CD14-positive monocyte (primary cell): ENCODE measurements at regions not wholly inside any gene's neighbourhood (a gene's known extent, or its start where the extent isn't known, plus 50 kb on each side); places are given as distances from the start of the nearest gene placed in this dataset.

Source experiments
- DNase-seq, 3 donors: peaks; one replicate each; pipeline ENCODE4 v3.0.0-alpha.2; 2011 to 2022
- H2AFZ ChIP-seq: 2 replicates; pipeline ENCODE4 v1.6.0; 2012; ENCODE audit warnings: mild to moderate bottlenecking, low read depth, low read length, inconsistent platforms; ENCODE audit not compliant: insufficient read depth, poor library complexity, severe bottlenecking
- H3K27ac ChIP-seq, 2 donors: 1 replicate in 1 of 2; 2 replicates in 1 of 2; pipeline ENCODE4 v1.5.1; 2012 to 2013; ENCODE audit warnings: low read length in 2 of 2, control low read depth in 1 of 2, inconsistent platforms in 1 of 2, low read depth in 1 of 2, mild to moderate bottlenecking in 1 of 2
- H3K27me3 ChIP-seq, 2 donors: one replicate each; pipeline versions ENCODE4 v1.6.0 to v1.6.1; 2011 to 2013; ENCODE audit warnings: low read length in 2 of 2; ENCODE audit not compliant: control insufficient read depth in 2 of 2, insufficient read depth in 2 of 2
- H3K36me3 ChIP-seq, 2 donors: replicated peaks in 1 of 2; 1 replicate in 1 of 2; 2 replicates in 1 of 2; pipeline versions ENCODE4 v1.5.1 to v1.6.1; 2012 to 2013; ENCODE audit warnings: low read length in 2 of 2, control low read depth in 1 of 2, inconsistent platforms in 1 of 2, mild to moderate bottlenecking in 1 of 2; ENCODE audit not compliant: insufficient read depth in 2 of 2, control insufficient read depth in 1 of 2
- H3K4me1 ChIP-seq, 2 donors: 1 replicate in 1 of 2; 2 replicates in 1 of 2; pipeline versions ENCODE4 v1.5.1 to v1.6.1; 2012 to 2013; ENCODE audit warnings: low read length in 2 of 2, control low read depth in 1 of 2, inconsistent platforms in 1 of 2, mild to moderate bottlenecking in 1 of 2, moderate library complexity in 1 of 2; ENCODE audit not compliant: insufficient read depth in 2 of 2, control insufficient read depth in 1 of 2
- H3K4me2 ChIP-seq: replicated peaks from 2 replicates; pipeline ENCODE3; 2012; ENCODE audit warnings: low read length, moderate library complexity, mild to moderate bottlenecking; ENCODE audit not compliant: poor library complexity, severe bottlenecking; ENCODE audit errors: extremely low read depth
- H3K4me3 ChIP-seq, 3 experiments: fragments of 200-600 bp in 1 of 3; sonication (generic) in 1 of 3; replicated peaks in 1 of 3; 1 replicate in 2 of 3; 2 replicates in 1 of 3; pipeline ENCODE4 v1.5.1; 2011 to 2013; ENCODE audit warnings: low read length in 3 of 3, mild to moderate bottlenecking in 3 of 3, control low read depth in 2 of 3, low read depth in 2 of 3, inconsistent platforms in 1 of 3, moderate library complexity in 1 of 3
- H3K79me2 ChIP-seq: 2 replicates; pipeline ENCODE4 v1.6.0; 2012; ENCODE audit warnings: mild to moderate bottlenecking, control low read depth, inconsistent platforms, low read length, moderate library complexity; ENCODE audit not compliant: insufficient read depth
- H3K9ac ChIP-seq: 2 replicates; pipeline ENCODE4 v1.6.0; 2017; ENCODE audit warnings: low read length, mild to moderate bottlenecking; ENCODE audit not compliant: insufficient read depth, poor library complexity, severe bottlenecking
- H3K9me3 ChIP-seq, 2 donors: replicated peaks in 1 of 2; 1 replicate in 1 of 2; 2 replicates in 1 of 2; pipeline versions ENCODE4 v1.5.1 to v1.6.1; 2012 to 2013; ENCODE audit warnings: low read length in 2 of 2, control low read depth in 1 of 2; ENCODE audit not compliant: control insufficient read depth in 1 of 2, insufficient read depth in 1 of 2
- H4K20me1 ChIP-seq: 2 replicates; pipeline ENCODE4 v1.6.0; 2012; ENCODE audit warnings: mild to moderate bottlenecking, low read length, control low read depth, moderate library complexity; ENCODE audit not compliant: insufficient read depth
- H3K27ac Mint-ChIP-seq, 7 donors: one replicate each; pipeline ENCODE4 v1.8.0; 2020; ENCODE audit warnings: mild to moderate bottlenecking in 7 of 7, mixed read lengths in 7 of 7, moderate library complexity in 6 of 7, inconsistent platforms in 2 of 7
- H3K27me3 Mint-ChIP-seq, 3 donors: one replicate each; pipeline ENCODE4 v1.8.0; 2021 to 2022; ENCODE audit warnings: low read depth in 3 of 3, mild to moderate bottlenecking in 3 of 3, mixed read lengths in 3 of 3, moderate library complexity in 3 of 3, inconsistent platforms in 1 of 3
- H3K36me3 Mint-ChIP-seq, 2 donors: one replicate each; pipeline ENCODE4 v1.8.0; 2020; ENCODE audit warnings: mixed read lengths in 2 of 2, inconsistent platforms in 1 of 2, mild to moderate bottlenecking in 1 of 2
- H3K4me1 Mint-ChIP-seq: one replicate; pipeline ENCODE4 v1.8.0; 2020; ENCODE audit warnings: mild to moderate bottlenecking, mixed read lengths
- H3K4me3 Mint-ChIP-seq, 2 donors: one replicate each; pipeline ENCODE4 v1.8.0; 2020; ENCODE audit warnings: mild to moderate bottlenecking in 2 of 2, mixed read lengths in 2 of 2, moderate library complexity in 1 of 2
- H3K9me3 Mint-ChIP-seq, 7 donors: one replicate each; pipeline ENCODE4 v1.8.0; 2020 to 2022; ENCODE audit warnings: mixed read lengths in 7 of 7, mild to moderate bottlenecking in 6 of 7, moderate library complexity in 6 of 7, inconsistent platforms in 2 of 7
- CTCF ChIP-seq: fragments of 200-600 bp; IDR thresholded peaks from one replicate; pipeline ENCODE4 v1.8.0; 2022; ENCODE audit warnings: antibody characterized with exemption, mild to moderate bottlenecking
- WGBS: methylation state at CpG from one replicate; pipeline ENCODE4 v1.1.5; 2013; ENCODE audit warnings: missing lambda C conversion rate; ENCODE audit not compliant: insufficient coverage; 5-methylcytosine and 5-hydroxymethylcytosine counted together
- intact Hi-C, 2 donors: fragments of 100-400 bp; cut with micrococcal nuclease; formaldehyde crosslinking; loops; one replicate each; pipeline versions ENCODE4 v1.15.0 to v1.15.1; 2023

GRCh38 chr9:12961276-12961809 lies 186.5 kb downstream of the LURAP1L start:
- Histone ChIP-seq H3K9ac (no peak overlapping the region), H3K36me3 (no peaks in the 10 kb centered on the region), H3K9me3 (peaks cover 7 to 11% of the 10 kb centered on the region in 2 donors), H3K27me3 (no peaks in the 10 kb centered on the region), H4K20me1 (no peaks in the 10 kb centered on the region), H3K4me2 (no peak overlapping the region), H2AFZ (no peak overlapping the region), H3K4me1 (no peaks in the 10 kb centered on the region), H3K4me3 (no peak overlapping the region), H3K27ac (no peak overlapping the region), H3K79me2 (no peaks in the 10 kb centered on the region)
- Mint-ChIP-seq H3K36me3 (no peaks in the 10 kb centered on the region), H3K4me3 (no peak overlapping the region), H3K4me1 (no peaks in the 10 kb centered on the region), H3K27me3 (no peaks in the 10 kb centered on the region), H3K27ac (no peak overlapping the region), H3K9me3 (peaks cover 0 to 21% (median 3%) of the 10 kb centered on the region in 7 donors)
- intact Hi-C loops = no loop called here
- WGBS = no CpG with 5 or more reads among the region's 2 CpGs
- no peak for TF ChIP-seq CTCF
- DNase-seq = no peak

- Histone ChIP-seq H3K27ac (no peak overlapping the region), H4K20me1 (no peaks in the 10 kb centered on the region), H3K9ac (no peak overlapping the region), H3K36me3 (no peaks in the 10 kb centered on the region), H3K79me2 (no peaks in the 10 kb centered on the region), H2AFZ (no peak overlapping the region), H3K4me1 (no peaks in the 10 kb centered on the region), H3K4me3 (no peak overlapping the region), H3K9me3 (peaks cover 3 to 6% of the 10 kb centered on the region in 2 donors), H3K27me3 (no peaks in the 10 kb centered on the region), H3K4me2 (no peak overlapping the region)
- Mint-ChIP-seq H3K36me3 (no peaks in the 10 kb centered on the region), H3K4me3 (no peak overlapping the region), H3K27me3 (no peaks in the 10 kb centered on the region), H3K27ac (no peak overlapping the region), H3K9me3 (peaks cover 0 to 10% (median 2%) of the 10 kb centered on the region in 7 donors), H3K4me1 (no peaks in the 10 kb centered on the region)
- intact Hi-C loops = no loop called here
- TF ChIP-seq CTCF = no peak
- DNase-seq = no peak
These were observed 188.7 kb downstream of the LURAP1L start for GRCh38 chr9:12963537-12963936.
